CD4-positive, alpha-beta T cell (primary cell): ENCODE measurements at regions not wholly inside any gene's neighbourhood (a gene's known extent, or its start where the extent isn't known, plus 50 kb on each side); places are given as distances from the start of the nearest gene placed in this dataset.

ENCODE experiments used
- ATAC-seq: fragments of 200-7000 bp; cut with Tn5 transposase; one replicate; pipeline ENCODE4 v1.10.0; 2022; ENCODE audit warnings: mild to moderate bottlenecking; ENCODE audit not compliant: poor library complexity
- CTCF ChIA-PET: fragments of 350-600 bp; sonication (Branson Sonifier 250); formaldehyde crosslinking; loops from one replicate; lab custom pipeline; 2021; ENCODE audit warnings: antibody characterized with exemption, inconsistent platforms; lab: Charles Lee
- POLR2A ChIA-PET: fragments of 350-600 bp; sonication (Branson Sonifier 250); formaldehyde crosslinking; loops from one replicate; lab custom pipeline; 2021; ENCODE audit warnings: antibody characterized with exemption, inconsistent platforms; lab: Charles Lee
- DNase-seq, 14 experiments: peaks; one replicate each; pipeline ENCODE4 v3.0.0-alpha.2; 2013 to 2020; ENCODE audit warnings: mixed read lengths in 2 of 14
- H3K27ac ChIP-seq, 2 donors: one replicate each; pipeline versions ENCODE4 v1.5.1 to v1.7.0; 2013; ENCODE audit warnings: low read length in 2 of 2, low read depth in 1 of 2, mild to moderate bottlenecking in 1 of 2
- H3K27me3 ChIP-seq, 2 experiments: 1 replicate in 1 of 2; 2 replicates in 1 of 2; pipeline versions ENCODE4 v1.6.1 to v1.7.0; 2013; ENCODE audit warnings: low read length in 2 of 2, control low read depth in 1 of 2, mild to moderate bottlenecking in 1 of 2, moderate library complexity in 1 of 2; ENCODE audit not compliant: insufficient read depth in 2 of 2, control insufficient read depth in 1 of 2
- H3K36me3 ChIP-seq: one replicate; pipeline ENCODE4 v1.6.1; 2013; ENCODE audit warnings: low read length, control low read depth; ENCODE audit not compliant: insufficient read depth
- H3K4me1 ChIP-seq: one replicate; pipeline ENCODE4 v1.6.1; 2013; ENCODE audit warnings: low read length, control low read depth; ENCODE audit not compliant: insufficient read depth
- H3K4me3 ChIP-seq: one replicate; pipeline ENCODE4 v1.5.1; 2013; ENCODE audit warnings: mild to moderate bottlenecking, low read length, moderate library complexity
- H3K9me3 ChIP-seq, 2 experiments: 1 replicate in 1 of 2; 2 replicates in 1 of 2; pipeline versions ENCODE4 v1.6.1 to v1.7.0; 2013; ENCODE audit warnings: low read length in 2 of 2, mild to moderate bottlenecking in 2 of 2, control low read depth in 1 of 2, moderate library complexity in 1 of 2; ENCODE audit not compliant: control insufficient read depth in 1 of 2, insufficient read depth in 1 of 2
- H3K27ac Mint-ChIP-seq: one replicate; pipeline ENCODE4 v1.8.0; 2020; ENCODE audit warnings: mixed read lengths
- H3K27me3 Mint-ChIP-seq: one replicate; pipeline ENCODE4 v1.8.0; 2021; ENCODE audit warnings: mixed read lengths
- H3K36me3 Mint-ChIP-seq: one replicate; pipeline ENCODE4 v1.8.0; 2021; ENCODE audit warnings: low read depth, mixed read lengths
- H3K4me1 Mint-ChIP-seq: one replicate; pipeline ENCODE4 v1.8.0; 2021; ENCODE audit warnings: low read depth, mixed read lengths
- H3K4me3 Mint-ChIP-seq: one replicate; pipeline ENCODE4 v1.8.0; 2020; ENCODE audit warnings: mild to moderate bottlenecking, mixed read lengths
- H3K9me3 Mint-ChIP-seq: one replicate; pipeline ENCODE4 v1.8.0; 2020; ENCODE audit warnings: mixed read lengths
- CTCF ChIP-seq: fragments of 200-600 bp; IDR thresholded peaks from one replicate; pipeline ENCODE4 v1.8.0; 2022; ENCODE audit warnings: antibody characterized with exemption, mild to moderate bottlenecking
- intact Hi-C, 2 experiments: fragments of 100-400 bp; cut with DNase I in 1 of 2; cut with micrococcal nuclease in 1 of 2; formaldehyde crosslinking; loops; one replicate each; pipeline versions ENCODE4 v1.15.1 to v1.9.0; 2023 to 2025; cut with DNase I, micrococcal nuclease

GRCh38 chr4:102447413-102447812 lies 53.7 kb upstream of the NFKB1 start:
- Mint-ChIP-seq H3K27ac (no peak overlapping the region), H3K4me1 (peaks cover 12% of the 10 kb centered on the region), H3K27me3 (no peaks in the 10 kb centered on the region), H3K36me3 (no peaks in the 10 kb centered on the region), H3K4me3 (no peak overlapping the region), H3K9me3 (no peaks in the 10 kb centered on the region)
- POLR2A ChIA-PET = interaction anchor here (1.6 kb wide), 1 partner anchor 178 kb away, joined by 4 read pairs; no protein-coding TSS in a partner anchor
- no peak for TF ChIP-seq CTCF
- H3K27me3 ChIP-seq = no peaks in the 10 kb centered on the region
- no peaks in the 10 kb centered on the region for H3K9me3 ChIP-seq
- H3K36me3 ChIP-seq = no peaks in the 10 kb centered on the region
- no peak overlapping the region for H3K4me3 ChIP-seq
- intact Hi-C loops = loop anchor here (5.0 kb wide), 3 partner anchors 95 to 645 kb away; no protein-coding TSS in a partner anchor
- no peak for ATAC-seq
- no peak overlapping the region for H3K27ac ChIP-seq
- peak in 2 of 14 experiments; percentile 11 to 63 for DNase-seq
- CTCF ChIA-PET = no interaction called here
- H3K4me1 ChIP-seq = no peaks in the 10 kb centered on the region

GRCh38 chr4:102449751-102450352 lies 51.3 kb upstream of the NFKB1 start:
- H3K9me3 Mint-ChIP-seq = no peaks in the 10 kb centered on the region
- no peaks in the 10 kb centered on the region for H3K36me3 ChIP-seq
- no peaks in the 10 kb centered on the region for H3K27me3 Mint-ChIP-seq
- ATAC-seq = peak; percentile 78
- H3K9me3 ChIP-seq = no peaks in the 10 kb centered on the region
- DNase-seq = peak in 13 of 14 experiments; percentile 14 to 84 (median 36)
- ChIA-PET CTCF (interaction anchor here (0.6 to 1.3 kb wide), 4 partner anchors 148 to 534 kb away, joined by 3 to 5 read pairs (median 3); no protein-coding TSS in a partner anchor), POLR2A (no interaction called here)
- no peak overlapping the region for H3K27ac Mint-ChIP-seq
- peak; percentile 87 for TF ChIP-seq CTCF
- no peaks in the 10 kb centered on the region for H3K36me3 Mint-ChIP-seq
- H3K4me3 Mint-ChIP-seq = no peak overlapping the region
- H3K27ac ChIP-seq = no peak overlapping the region
- H3K4me1 Mint-ChIP-seq = peaks cover 12% of the 10 kb centered on the region
- no peaks in the 10 kb centered on the region for H3K27me3 ChIP-seq
- intact Hi-C loops = loop anchor here (1.0 to 5.0 kb wide), 9 partner anchors 17 to 652 kb away; partner anchors contain the start of gene BDH2 (in 1 of the 2)
- no peaks in the 10 kb centered on the region for H3K4me1 ChIP-seq
- no peak overlapping the region for H3K4me3 ChIP-seq

GRCh38 chr4:102451266-102451665 lies 49.9 kb upstream of the NFKB1 start:
- no peak for ATAC-seq
- CTCF ChIA-PET = no interaction called here

More at GRCh38 chr4:102451266-102451665, 49.9 kb upstream of the NFKB1 start:
- Mint-ChIP-seq H3K4me3 (no peak overlapping the region), H3K9me3 (no peaks in the 10 kb centered on the region), H3K36me3 (no peaks in the 10 kb centered on the region), H3K4me1 (peaks cover 12% of the 10 kb centered on the region), H3K27me3 (no peaks in the 10 kb centered on the region), H3K27ac (no peak overlapping the region)
- Histone ChIP-seq H3K4me1 (no peaks in the 10 kb centered on the region), H3K27ac (no peak overlapping the region), H3K36me3 (no peaks in the 10 kb centered on the region), H3K9me3 (no peaks in the 10 kb centered on the region), H3K27me3 (no peaks in the 10 kb centered on the region), H3K4me3 (no peak overlapping the region)
- TF ChIP-seq CTCF = no peak
- intact Hi-C loops = loop anchor here in 1 of 2 experiments (5.0 kb wide), 2 partner anchors 46 to 651 kb away; no protein-coding TSS in a partner anchor
- POLR2A ChIA-PET = no interaction called here
- DNase-seq = no peak
